ENCODE measurements at regions not wholly inside any gene's neighbourhood (a gene's known extent, or its start where the extent isn't known, plus 50 kb on each side); places are given as distances from the start of the nearest gene placed in this dataset.

- Histone ChIP-seq H3K23ac (ENCODE audit: insufficient read length) (no peak overlapping the region), H2AFZ (ENCODE audit: low read length) (no peak overlapping the region), H3K27me3 (replicated peaks in 1 of 4; ENCODE audit: control insufficient read depth in 3 of 4, extremely low read depth in 1 of 4, insufficient read depth in 3 of 4, low read length in 3 of 4) (no peaks in the 10 kb centered on the region), H3K56ac (replicated peaks; ENCODE audit: insufficient read length, low read depth, low read length) (no peak overlapping the region), H3K9me3 (ENCODE audit: insufficient read depth in 2 of 2, low read depth in 1 of 2, low read length in 1 of 2) (no peaks in the 10 kb centered on the region), H4K91ac (replicated peaks; ENCODE audit: insufficient read length, low read length) (no peak overlapping the region), H3K23me2 (ENCODE audit: low read depth, low read length) (no peaks in the 10 kb centered on the region; the same call in 1 of the 2 replicates), H3K79me1 (ENCODE audit: low read depth, low read length) (no peaks in the 10 kb centered on the region), H3K18ac (ENCODE audit: extremely low read depth, low read length) (no peak overlapping the region), H3K4me2 (ENCODE audit: insufficient read depth in 1 of 2, low read depth in 2 of 2, low read length in 2 of 2) (no peak overlapping the region), H3K79me2 (ENCODE audit: control insufficient read depth in 1 of 2, insufficient read depth in 2 of 2, low read length in 2 of 2) (no peaks in the 10 kb centered on the region), H2AK5ac (ENCODE audit: low read depth, low read length) (no peak overlapping the region), H3K4me1 (replicated peaks in 1 of 4; ENCODE audit: control insufficient read depth in 3 of 4, insufficient read depth in 4 of 4, low read length in 3 of 4) (no peaks in the 10 kb centered on the region), H3K9ac (replicated peaks in 1 of 4; ENCODE audit: extremely low read depth in 1 of 4, low read depth in 3 of 4, low read length in 3 of 4) (no peak overlapping the region), H2BK12ac (ENCODE audit: low read depth, low read length) (no peak overlapping the region), H3K36me3 (ENCODE audit: control insufficient read depth in 2 of 4, insufficient read depth in 4 of 4, low read length in 3 of 4) (no peaks in the 10 kb centered on the region), H4K20me1 (replicated peaks in 1 of 2; ENCODE audit: control insufficient read depth in 1 of 2, insufficient read depth in 2 of 2, low read length in 2 of 2) (no peaks in the 10 kb centered on the region), H2BK5ac (ENCODE audit: low read depth, low read length) (no peak overlapping the region), H2BK15ac (ENCODE audit: low read length) (no peak overlapping the region), H3K4me3 (ENCODE audit: extremely low read depth in 1 of 4, insufficient read depth in 2 of 4, low read depth in 3 of 4, low read length in 4 of 4) (no peak overlapping the region), H2BK20ac (ENCODE audit: low read length) (no peak overlapping the region), H3K14ac (ENCODE audit: insufficient read length) (no peak overlapping the region), H4K5ac (ENCODE audit: insufficient read length, low read depth, low read length) (no peak overlapping the region), H4K8ac (ENCODE audit: extremely low read depth, insufficient read depth, low read length) (no peak overlapping the region), H2BK120ac (replicated peaks; ENCODE audit: low read depth, low read length) (no peak overlapping the region), H3K4ac (replicated peaks; ENCODE audit: insufficient read length, low read depth, low read length) (no peak overlapping the region), H3K27ac (ENCODE audit: low read depth, low read length) (no peak overlapping the region)
- POLR2A ChIA-PET (ENCODE audit: partially characterized antibody) = no interaction called here
- FAIRE-seq (no peak), DNase-seq (ENCODE audit: low read depth in 1 of 2, low spot score in 2 of 2) (no peak)
- CTCF ChIA-PET (ENCODE audit: partially characterized antibody) = interaction anchor here (1.3 kb wide), 1 partner anchor 34 kb away, joined by 3 read pairs; no protein-coding TSS in a partner anchor
- no peak for TF ChIP-seq SP4 (IDR thresholded peaks at IDR 0.05; ENCODE audit: low read length)
- WGBS, 2 experiments (ENCODE audit: extremely low coverage in 1 of 2, insufficient coverage in 1 of 2, insufficient read length in 1 of 2, insufficient replicate concordance in 2 of 2, low coverage in 1 of 2, low lambda C conversion rate in 2 of 2, missing lambda C conversion rate in 1 of 2) = 86% methylated on average over 1 of the region's 1 CpG; no CpG with 5 or more reads in 1 of the 2 experiments
Measured at GRCh38 chr4:11783588-11783987, 354.9 kb upstream of the HS3ST1 start.
